ENCODE measurements at regions not wholly inside any gene's neighbourhood (a gene's known extent, or its start where the extent isn't known, plus 50 kb on each side); places are given as distances from the start of the nearest gene placed in this dataset.

DNA sequence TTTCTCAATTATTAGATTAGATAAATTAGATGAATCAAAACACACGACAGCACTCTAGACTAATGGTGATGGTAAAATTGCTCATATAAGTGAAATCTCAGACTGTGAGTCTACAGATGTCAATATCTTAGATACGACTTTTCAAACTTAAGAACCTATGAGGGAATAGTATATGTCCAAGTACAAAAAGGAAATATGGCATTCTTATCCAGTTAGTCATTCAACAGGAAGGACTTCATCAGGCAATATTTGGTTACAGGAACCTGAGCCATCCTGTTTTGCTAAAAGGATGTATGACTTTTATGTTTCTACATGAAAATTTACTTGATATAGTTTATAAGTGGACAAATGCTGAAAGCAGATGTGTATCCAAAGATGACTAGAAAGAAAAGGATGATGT, 107.0 kb downstream of the CT47B1 start:
- Histone ChIP-seq H3K4me3 (ENCODE audit: low read depth, low read length) (no peak overlapping the region), H3K4me1 (ENCODE audit: control insufficient read depth, insufficient read depth, low read length, poor library complexity, severe bottlenecking) (no peaks in the 10 kb centered on the region), H3K36me3 (ENCODE audit: control insufficient read depth, insufficient read depth, low read length) (no peaks in the 10 kb centered on the region), H3K9me3 (ENCODE audit: control insufficient read depth in 2 of 2, low read length in 2 of 2) (no peaks in the 10 kb centered on the region), H3K27ac (ENCODE audit: insufficient read depth, low read length, poor library complexity, severe bottlenecking) (no peak overlapping the region), H3K27me3 (ENCODE audit: control insufficient read depth, insufficient read depth, low read length) (no peaks in the 10 kb centered on the region)
- Mint-ChIP-seq H3K36me3 (no peaks in the 10 kb centered on the region), H3K4me1 (no peaks in the 10 kb centered on the region), H3K27ac (no peak overlapping the region), H3K4me3 (no peak overlapping the region), H3K27me3 (peaks cover 4% of the 10 kb centered on the region), H3K9me3 (no peaks in the 10 kb centered on the region)
- ATAC-seq (ENCODE audit: low read depth in 2 of 2): no peak
- no peak for DNase-seq

DNA sequence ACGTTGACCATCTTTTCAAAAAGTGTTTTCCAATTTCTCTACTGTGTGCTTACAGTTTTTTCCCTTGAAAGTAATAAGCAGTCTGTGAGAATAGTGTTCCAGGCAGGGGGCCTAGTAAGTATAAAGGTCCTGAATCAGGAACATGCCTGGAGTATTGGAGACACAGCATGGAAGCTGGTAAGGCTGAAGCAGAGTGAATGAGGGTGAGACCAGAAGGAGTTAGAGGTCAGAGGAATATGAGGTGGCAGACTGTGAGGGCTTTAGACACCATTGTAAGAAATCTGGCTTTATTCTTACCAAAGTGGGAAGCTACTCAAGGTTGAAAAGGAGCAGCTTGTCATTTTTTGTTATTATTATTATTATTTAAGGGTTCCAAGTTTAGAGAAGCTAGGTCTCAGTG, 107.4 kb downstream of the CT47B1 start:
- Histone ChIP-seq H3K4me3 (ENCODE audit: low read depth, low read length) (no peak overlapping the region), H3K4me1 (ENCODE audit: control insufficient read depth, insufficient read depth, low read length, poor library complexity, severe bottlenecking) (no peaks in the 10 kb centered on the region), H3K27ac (ENCODE audit: insufficient read depth, low read length, poor library complexity, severe bottlenecking) (no peak overlapping the region), H3K9me3 (ENCODE audit: control insufficient read depth in 2 of 2, low read length in 2 of 2) (no peaks in the 10 kb centered on the region), H3K27me3 (ENCODE audit: control insufficient read depth, insufficient read depth, low read length) (no peaks in the 10 kb centered on the region), H3K36me3 (ENCODE audit: control insufficient read depth, insufficient read depth, low read length) (no peaks in the 10 kb centered on the region)
- H3K27me3 Mint-ChIP-seq: peaks cover 4% of the 10 kb centered on the region
- no peaks in the 10 kb centered on the region for H3K9me3 Mint-ChIP-seq
- no peak overlapping the region for H3K4me3 Mint-ChIP-seq
- H3K36me3 Mint-ChIP-seq: no peaks in the 10 kb centered on the region
- ATAC-seq (ENCODE audit: low read depth in 2 of 2) (no peak), DNase-seq (no peak)
- no peak overlapping the region for H3K27ac Mint-ChIP-seq
- no peaks in the 10 kb centered on the region for H3K4me1 Mint-ChIP-seq

DNA sequence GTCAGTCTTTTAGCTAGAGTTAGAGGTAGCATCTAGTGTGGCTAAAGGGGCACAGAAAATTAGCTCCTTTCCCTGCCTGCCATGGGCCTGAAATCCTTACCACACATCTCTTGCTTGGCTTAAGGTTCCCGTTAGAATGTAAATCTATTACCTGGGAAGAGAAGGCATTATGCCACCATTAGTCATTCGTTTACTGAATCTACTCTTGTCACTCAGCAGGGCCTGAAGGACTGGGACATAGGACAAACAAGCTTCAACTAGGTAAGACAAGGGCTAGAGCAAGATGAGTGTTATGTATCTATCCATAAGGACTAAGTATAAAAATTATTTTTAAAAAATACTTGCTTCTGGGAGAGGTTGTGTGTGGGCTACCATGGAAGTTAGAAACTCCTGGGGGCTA, 112.4 kb downstream of the CT47B1 start:
- ATAC-seq (ENCODE audit: low read depth in 2 of 2) (no peak), DNase-seq (no peak)
- Histone ChIP-seq H3K4me1 (ENCODE audit: control insufficient read depth, insufficient read depth, low read length, poor library complexity, severe bottlenecking) (no peaks in the 10 kb centered on the region), H3K36me3 (ENCODE audit: control insufficient read depth, insufficient read depth, low read length) (no peaks in the 10 kb centered on the region), H3K4me3 (ENCODE audit: low read depth, low read length) (no peak overlapping the region), H3K9me3 (ENCODE audit: control insufficient read depth in 2 of 2, low read length in 2 of 2) (no peaks in the 10 kb centered on the region), H3K27me3 (ENCODE audit: control insufficient read depth, insufficient read depth, low read length) (no peaks in the 10 kb centered on the region), H3K27ac (ENCODE audit: insufficient read depth, low read length, poor library complexity, severe bottlenecking) (no peak overlapping the region)
- Mint-ChIP-seq H3K4me1 (no peaks in the 10 kb centered on the region), H3K27me3 (no peaks in the 10 kb centered on the region), H3K9me3 (no peaks in the 10 kb centered on the region), H3K36me3 (no peaks in the 10 kb centered on the region), H3K4me3 (no peak overlapping the region), H3K27ac (no peak overlapping the region)

DNA sequence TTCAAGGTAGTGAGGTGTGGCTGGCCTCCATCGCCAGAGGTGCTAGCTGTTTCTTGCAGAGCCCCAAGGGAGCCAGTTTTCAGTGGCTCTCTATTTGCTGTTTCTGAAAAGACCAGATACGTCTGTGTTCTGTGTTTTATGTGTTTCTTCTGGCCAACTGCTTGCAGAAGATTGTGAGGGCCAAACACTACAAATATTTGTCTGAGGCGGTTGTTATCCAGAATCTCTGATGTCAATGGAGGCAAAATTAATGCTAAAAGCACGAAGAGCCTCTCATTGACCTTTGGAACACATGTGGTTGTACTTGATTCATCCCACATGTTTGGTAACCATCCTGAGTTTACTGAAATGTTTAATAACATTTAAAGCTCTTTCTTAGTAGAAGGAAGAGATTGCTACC, 113.9 kb downstream of the CT47B1 start:
- peak overlapping the region in 1 of 3 donors; percentile 24 for H3K27ac Mint-ChIP-seq
- H3K4me1 Mint-ChIP-seq: no peaks in the 10 kb centered on the region
- no peaks in the 10 kb centered on the region for H3K9me3 Mint-ChIP-seq
- no peaks in the 10 kb centered on the region for H3K27me3 ChIP-seq (ENCODE audit: control insufficient read depth, insufficient read depth, low read length)
- no peaks in the 10 kb centered on the region for H3K4me1 ChIP-seq (ENCODE audit: control insufficient read depth, insufficient read depth, low read length, poor library complexity, severe bottlenecking)
- no peak overlapping the region for H3K4me3 ChIP-seq (ENCODE audit: low read depth, low read length)
- H3K9me3 ChIP-seq (ENCODE audit: control insufficient read depth in 2 of 2, low read length in 2 of 2): no peaks in the 10 kb centered on the region
- no peaks in the 10 kb centered on the region for H3K27me3 Mint-ChIP-seq
- no peak overlapping the region for H3K4me3 Mint-ChIP-seq
- ATAC-seq (ENCODE audit: low read depth in 2 of 2): no peak
- no peaks in the 10 kb centered on the region for H3K36me3 Mint-ChIP-seq
- no peak overlapping the region for H3K27ac ChIP-seq (ENCODE audit: insufficient read depth, low read length, poor library complexity, severe bottlenecking)
- DNase-seq: no peak
- H3K36me3 ChIP-seq (ENCODE audit: control insufficient read depth, insufficient read depth, low read length): no peaks in the 10 kb centered on the region

DNA sequence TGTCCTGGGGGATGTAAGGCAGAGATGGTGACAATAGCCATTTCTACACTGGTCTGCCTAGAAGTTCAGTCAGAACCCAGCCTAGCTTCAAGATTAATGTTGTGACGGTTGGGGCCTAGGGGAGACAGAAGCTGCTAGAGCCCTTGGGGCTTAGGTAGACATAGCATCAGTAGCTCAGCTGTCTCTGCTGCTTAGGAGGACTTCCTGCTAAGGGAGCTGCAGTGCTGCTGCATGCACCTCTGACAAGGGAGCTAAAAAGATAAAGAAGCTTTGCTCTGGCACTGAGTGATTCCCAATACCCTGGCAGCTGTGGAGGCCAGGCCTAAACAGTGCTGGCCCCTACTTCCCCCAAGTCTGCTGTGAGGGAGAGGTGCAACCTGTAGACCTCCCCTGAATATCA, 116.0 kb downstream of the CT47B1 start:
- Mint-ChIP-seq H3K27ac (no peak overlapping the region), H3K27me3 (peaks cover 4% of the 10 kb centered on the region), H3K36me3 (no peaks in the 10 kb centered on the region), H3K4me3 (no peak overlapping the region), H3K4me1 (peaks cover 0 to 7% (median under 1%) of the 10 kb centered on the region in 4 donors), H3K9me3 (no peaks in the 10 kb centered on the region)
- H3K4me3 ChIP-seq (ENCODE audit: low read depth, low read length): no peak overlapping the region
- DNase-seq (no peak), ATAC-seq (ENCODE audit: low read depth in 2 of 2) (no peak)
- no peaks in the 10 kb centered on the region for H3K36me3 ChIP-seq (ENCODE audit: control insufficient read depth, insufficient read depth, low read length)
- no peaks in the 10 kb centered on the region for H3K9me3 ChIP-seq (ENCODE audit: control insufficient read depth in 2 of 2, low read length in 2 of 2)
- no peak overlapping the region for H3K27ac ChIP-seq (ENCODE audit: insufficient read depth, low read length, poor library complexity, severe bottlenecking)
- H3K4me1 ChIP-seq (ENCODE audit: control insufficient read depth, insufficient read depth, low read length, poor library complexity, severe bottlenecking): no peaks in the 10 kb centered on the region
- no peaks in the 10 kb centered on the region for H3K27me3 ChIP-seq (ENCODE audit: control insufficient read depth, insufficient read depth, low read length)

DNA sequence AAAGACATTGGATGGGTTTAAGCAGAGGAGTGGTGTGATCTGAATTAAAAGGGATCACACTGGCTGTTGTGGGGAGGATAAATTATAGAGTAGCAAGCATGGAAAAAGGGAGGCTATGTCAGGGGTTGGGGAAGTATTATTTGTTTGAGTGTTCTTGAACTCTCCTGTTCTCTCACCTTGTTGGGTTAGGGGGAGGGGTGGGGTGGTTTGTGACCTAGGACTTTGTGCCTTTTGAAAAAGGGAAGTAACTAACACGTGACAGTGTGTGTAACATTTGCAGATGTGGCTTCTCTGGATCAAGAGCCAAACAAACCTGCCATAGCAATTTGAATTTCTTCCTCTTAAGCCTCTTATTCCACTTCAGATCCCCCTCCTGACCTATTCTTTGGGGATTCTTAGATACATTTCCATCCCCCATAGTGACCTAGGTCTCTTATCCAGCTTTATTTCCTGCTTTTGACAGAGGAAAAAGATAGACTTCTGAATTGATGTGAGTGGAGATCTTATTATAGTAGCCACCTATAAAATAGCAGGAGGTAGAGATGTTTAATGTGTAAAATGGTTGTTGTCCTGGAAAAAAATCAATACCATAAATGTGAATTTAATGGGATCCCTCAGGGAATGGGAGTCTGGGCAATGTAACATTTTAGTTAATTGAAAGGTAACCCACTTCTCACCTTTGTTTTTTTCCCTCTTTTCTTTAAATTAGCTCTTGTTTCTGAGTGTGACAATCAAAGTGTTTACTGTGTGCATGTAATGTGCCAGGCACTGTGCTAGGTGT, 120.4 kb downstream of the CT47B1 start:
- no peak overlapping the region for H3K27ac ChIP-seq (ENCODE audit: insufficient read depth, low read length, poor library complexity, severe bottlenecking)
- DNase-seq (peak in 1 of 3 donors; percentile 10), ATAC-seq (ENCODE audit: low read depth in 2 of 2) (no peak)
- no peaks in the 10 kb centered on the region for H3K27me3 ChIP-seq (ENCODE audit: control insufficient read depth, insufficient read depth, low read length)
- H3K4me1 Mint-ChIP-seq: peaks cover 0 to 25% (median 8%) of the 10 kb centered on the region in 4 donors
- peaks cover 4% of the 10 kb centered on the region for H3K4me1 ChIP-seq (ENCODE audit: control insufficient read depth, insufficient read depth, low read length, poor library complexity, severe bottlenecking)
- no peaks in the 10 kb centered on the region for H3K9me3 ChIP-seq (ENCODE audit: control insufficient read depth in 2 of 2, low read length in 2 of 2)
- peaks cover 4% of the 10 kb centered on the region for H3K27me3 Mint-ChIP-seq
- peak overlapping the region in 2 of 3 donors; percentile 28 to 78 for H3K27ac Mint-ChIP-seq
- H3K4me3 Mint-ChIP-seq: no peak overlapping the region
- H3K36me3 Mint-ChIP-seq: no peaks in the 10 kb centered on the region
- H3K36me3 ChIP-seq (ENCODE audit: control insufficient read depth, insufficient read depth, low read length): no peaks in the 10 kb centered on the region
- no peak overlapping the region for H3K4me3 ChIP-seq (ENCODE audit: low read depth, low read length)
- no peaks in the 10 kb centered on the region for H3K9me3 Mint-ChIP-seq

DNA sequence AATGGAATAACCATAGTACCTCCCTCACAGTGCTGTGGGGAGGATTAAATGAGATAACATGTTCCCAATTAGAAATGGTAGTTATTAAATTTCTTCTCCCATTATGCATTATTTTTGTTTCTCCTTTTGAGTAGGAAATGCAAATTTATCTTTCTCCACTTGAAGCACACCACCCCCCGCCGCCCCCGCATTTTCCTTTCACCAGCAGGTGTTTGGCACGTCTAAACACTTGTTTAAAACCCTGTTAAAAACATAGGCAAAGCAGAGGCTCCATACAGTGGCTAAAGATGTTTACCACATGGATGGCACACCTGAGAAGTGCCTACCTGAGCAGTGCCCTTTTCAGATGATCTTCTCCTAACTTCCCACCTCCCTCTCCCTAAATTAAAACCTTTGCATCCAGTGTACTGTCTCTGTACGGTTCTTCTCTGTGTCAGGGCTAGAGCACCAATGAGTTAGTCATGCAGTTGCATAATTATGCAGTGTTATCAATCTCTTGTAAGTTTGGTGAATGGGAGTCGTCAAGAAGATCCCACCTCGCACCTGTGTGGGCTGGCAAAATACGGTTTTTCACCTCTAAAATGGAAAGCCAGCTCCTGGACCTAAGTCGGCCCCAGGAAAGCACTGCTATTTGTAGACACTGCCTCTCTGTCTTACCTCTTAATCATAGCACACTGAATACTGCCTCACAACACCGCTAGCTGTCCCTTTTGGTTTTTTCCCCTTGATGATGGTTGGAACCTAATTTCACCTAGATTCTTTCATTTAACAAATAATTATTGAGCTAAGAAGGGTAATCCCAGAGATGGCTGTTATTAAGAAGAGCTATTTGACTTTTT, 122.0 kb downstream of the CT47B1 start:
- no peaks in the 10 kb centered on the region for H3K36me3 Mint-ChIP-seq
- no peaks in the 10 kb centered on the region for H3K9me3 ChIP-seq (ENCODE audit: control insufficient read depth in 2 of 2, low read length in 2 of 2)
- peaks cover 4% of the 10 kb centered on the region for H3K27me3 Mint-ChIP-seq
- no peaks in the 10 kb centered on the region for H3K27me3 ChIP-seq (ENCODE audit: control insufficient read depth, insufficient read depth, low read length)
- H3K4me3 ChIP-seq (ENCODE audit: low read depth, low read length): no peak overlapping the region
- peaks cover 4% of the 10 kb centered on the region for H3K4me1 ChIP-seq (ENCODE audit: control insufficient read depth, insufficient read depth, low read length, poor library complexity, severe bottlenecking)
- H3K4me1 Mint-ChIP-seq: peaks cover 0 to 29% (median 8%) of the 10 kb centered on the region in 4 donors
- peak overlapping the region in 2 of 3 donors; percentile 13 to 62 for H3K27ac Mint-ChIP-seq
- H3K9me3 Mint-ChIP-seq: no peaks in the 10 kb centered on the region
- peak overlapping the region in 1 of 4 donors; percentile 28 for H3K4me3 Mint-ChIP-seq
- H3K36me3 ChIP-seq (ENCODE audit: control insufficient read depth, insufficient read depth, low read length): no peaks in the 10 kb centered on the region
- H3K27ac ChIP-seq (ENCODE audit: insufficient read depth, low read length, poor library complexity, severe bottlenecking): no peak overlapping the region
- DNase-seq (no peak), ATAC-seq (ENCODE audit: low read depth in 2 of 2) (no peak)

Measured in CD4-positive, CD25-positive, alpha-beta regulatory T cell (primary cell).